Ecto neural progenitor cell (in vitro differentiated cells): ENCODE measurements at regions not wholly inside any gene's neighbourhood (a gene's known extent, or its start where the extent isn't known, plus 50 kb on each side); places are given as distances from the start of the nearest gene placed in this dataset.
"Not testable (repeated sequence)": the region's sequence is repeated elsewhere in the genome, so short reads cannot be mapped to it uniquely, and the experiment has no call there.

ENCODE experiments used
- DNase-seq: peaks from one replicate; pipeline ENCODE4 v3.0.0-alpha.2; 2018; ENCODE audit warnings: low spot score

DNA sequence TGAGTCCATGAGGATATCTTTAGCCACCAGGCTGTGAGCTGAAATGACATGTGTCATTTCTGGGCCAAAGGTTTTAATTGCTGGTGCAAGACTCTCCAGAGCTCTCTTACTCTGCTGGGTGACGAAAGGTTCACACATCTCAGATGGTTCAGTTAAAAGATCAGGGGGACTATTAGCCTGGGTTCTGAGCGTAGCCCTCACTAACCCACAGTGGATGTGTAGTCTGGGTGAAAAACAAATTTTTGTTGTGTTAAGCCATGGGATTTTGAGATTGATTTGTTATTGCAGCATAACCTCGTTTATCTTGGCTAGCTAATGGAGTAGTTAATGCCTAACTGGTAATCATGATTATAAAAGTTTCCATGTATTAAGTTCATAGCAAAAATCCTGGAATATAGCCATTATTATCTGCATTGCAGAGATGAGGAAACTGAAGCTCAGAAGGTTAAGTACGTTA is 251.5 kb downstream of the RMST start:
- no peak for DNase-seq

DNA sequence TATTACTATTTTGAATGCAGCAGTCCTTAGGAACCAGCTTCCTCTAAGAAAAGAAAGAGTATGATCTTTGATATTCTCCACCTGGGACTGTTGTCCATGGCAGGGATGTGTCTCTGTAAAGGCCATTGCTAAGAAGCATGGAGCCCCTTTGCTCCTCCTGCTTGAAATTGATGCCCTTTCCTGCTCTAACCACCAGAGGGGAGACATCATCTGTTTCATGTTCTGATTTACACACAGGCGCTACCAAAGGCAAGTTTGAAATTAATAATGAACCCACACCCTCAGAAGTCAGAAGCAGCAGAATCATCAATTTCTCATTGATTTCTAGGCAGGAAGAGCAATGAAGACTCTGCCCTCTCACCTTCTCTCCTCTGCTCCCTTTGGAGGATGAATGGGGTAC is 253.8 kb downstream of the RMST start:
- no peak for DNase-seq

- not testable (repeated sequence) for DNase-seq
These were observed 261.2 kb downstream of the RMST start for GRCh38 chr12:97723801-97724200.

DNA sequence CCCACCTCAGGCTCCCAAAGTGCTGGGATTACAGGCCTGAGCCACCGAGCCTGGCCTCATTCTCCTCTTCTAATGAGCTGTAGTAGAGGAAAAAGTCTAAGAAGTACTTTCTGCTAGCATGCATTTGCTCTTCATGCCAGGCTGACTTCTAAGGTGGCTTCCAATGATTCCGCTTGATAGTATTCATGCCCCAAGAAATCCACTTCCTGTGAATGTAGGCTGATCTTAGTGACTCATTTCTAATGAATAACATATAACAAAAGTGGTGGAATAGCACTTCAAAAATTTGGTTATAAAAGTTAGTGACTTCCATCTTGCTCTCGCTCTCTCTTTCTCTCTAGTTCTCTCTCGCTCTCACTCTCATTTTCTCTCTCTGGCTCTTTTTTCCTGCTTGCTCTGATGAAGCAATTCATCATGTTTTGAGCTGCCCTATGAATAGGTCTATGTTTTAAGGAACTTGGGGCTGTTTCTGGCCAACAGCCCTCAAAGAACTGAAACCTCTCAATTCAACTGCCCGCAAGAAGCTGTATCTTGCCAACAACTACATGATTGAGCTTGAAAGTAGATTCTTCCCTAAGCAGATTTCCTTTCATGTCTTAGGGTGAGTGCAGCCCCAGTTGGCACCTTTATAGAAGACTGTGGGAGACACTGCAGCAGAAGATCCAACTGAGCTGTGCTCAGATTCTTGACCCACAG is 282.9 kb downstream of the RMST start:
- no peak for DNase-seq

DNA sequence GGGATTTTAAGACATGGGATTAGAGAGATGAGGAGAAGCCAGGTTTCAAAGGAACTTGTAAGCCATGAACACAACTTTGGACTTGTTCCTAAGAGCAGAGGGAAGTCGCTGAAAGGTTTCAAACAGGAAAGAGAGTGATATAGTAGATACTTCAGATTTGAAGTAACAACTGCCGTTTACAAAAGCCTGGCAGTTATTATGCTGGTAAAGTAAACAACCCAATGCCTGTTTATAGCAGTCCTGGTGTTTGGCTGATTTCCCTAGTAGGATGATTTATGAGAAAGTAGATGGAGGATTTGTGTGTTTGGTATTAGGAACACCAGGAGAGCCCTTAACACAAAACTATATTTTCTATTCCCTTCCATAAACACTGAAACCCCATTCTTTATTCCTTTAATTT is 285.7 kb downstream of the RMST start:
- DNase-seq = no peak

- DNase-seq = no peak
These were observed 289.1 kb downstream of the RMST start for GRCh38 chr12:97751704-97752103.

DNA sequence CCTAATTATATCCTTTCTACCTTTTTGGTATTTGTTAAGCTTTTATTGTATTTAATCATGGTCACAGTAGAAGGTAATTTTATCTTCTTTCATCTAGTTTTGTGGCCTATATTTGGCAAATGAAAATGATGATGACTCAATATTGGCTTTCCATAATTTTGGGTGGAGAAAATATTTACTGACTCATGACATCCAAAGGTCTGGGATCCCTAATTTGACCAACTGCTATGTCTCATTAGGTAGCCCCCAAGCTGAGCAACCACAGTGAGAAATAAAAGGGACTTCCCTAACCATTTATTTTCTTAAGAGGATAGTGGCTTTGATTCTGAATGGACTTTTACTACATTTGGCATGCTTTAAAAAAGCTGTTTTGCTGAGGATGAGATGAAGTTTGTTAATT is 289.5 kb downstream of the RMST start:
- DNase-seq = no peak

DNA sequence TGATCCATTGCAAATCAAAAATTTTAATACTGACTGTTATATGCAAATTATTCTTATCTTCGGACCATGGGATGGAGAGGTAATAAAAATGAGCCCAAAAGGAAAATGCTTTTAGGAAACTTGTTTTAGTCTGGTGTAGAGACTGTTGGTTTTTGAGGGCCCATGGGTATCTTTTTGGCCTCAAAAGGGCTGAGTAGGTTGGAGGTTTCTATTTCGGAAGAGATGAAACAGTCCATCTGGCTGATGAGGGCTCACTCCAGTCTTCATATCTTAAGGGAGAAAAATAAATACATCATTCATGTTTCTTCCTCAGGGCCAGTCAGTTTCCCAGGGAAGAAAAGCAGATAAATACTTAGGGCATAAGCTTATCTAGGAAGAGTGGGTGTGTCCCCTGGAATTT is 290.7 kb downstream of the RMST start:
- DNase-seq = no peak

DNA sequence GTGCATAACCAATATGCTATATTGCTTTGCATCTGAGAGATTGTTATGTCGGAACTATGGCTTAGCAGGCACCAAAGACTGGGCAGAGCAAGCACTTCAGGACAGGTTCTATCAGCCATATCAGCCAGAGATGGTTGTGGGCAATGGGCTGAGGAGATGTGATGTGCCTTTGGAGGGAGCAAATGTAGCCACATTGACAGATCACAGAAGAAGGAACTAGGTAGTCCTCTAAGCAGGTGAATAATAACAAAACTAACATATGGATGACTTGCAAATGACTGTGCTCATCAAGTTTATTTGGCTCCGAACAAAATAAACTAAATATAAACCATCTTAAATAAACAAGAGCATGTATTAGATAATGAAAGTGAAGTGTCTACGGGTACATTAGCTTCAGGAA is 291.7 kb downstream of the RMST start:
- DNase-seq = no peak

DNA sequence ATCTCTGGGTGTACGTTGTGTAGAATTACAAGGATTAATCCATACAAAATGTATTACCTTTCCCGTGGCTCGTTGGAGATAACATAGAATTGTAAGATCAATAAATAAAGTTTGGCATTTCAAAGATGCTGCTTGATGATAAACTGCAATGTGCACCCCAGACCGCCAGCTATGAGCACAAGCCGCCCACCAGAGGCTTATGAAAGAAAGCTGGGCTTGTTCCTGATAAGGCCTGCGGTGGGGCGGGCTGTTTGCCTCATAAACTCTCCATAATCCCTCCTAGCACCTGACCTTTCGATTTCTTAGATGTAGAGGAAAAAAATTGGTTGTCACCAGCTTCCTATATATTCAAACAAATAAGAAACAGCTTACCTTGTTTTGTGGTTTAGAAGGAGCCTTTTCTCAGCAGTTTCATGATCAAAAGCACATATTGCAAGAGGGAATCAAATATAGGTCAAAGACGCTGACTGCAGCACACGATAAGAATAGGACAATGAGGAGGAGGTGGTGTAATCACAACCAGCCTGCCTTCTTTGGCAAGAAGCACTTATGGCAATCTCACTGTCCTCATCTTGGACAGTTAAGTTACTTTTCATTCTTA is 293.6 kb downstream of the RMST start:
- DNase-seq = no peak

GRCh38 chr12:97756741-97757140 is 294.1 kb downstream of the RMST start:
- DNase-seq = no peak

DNA sequence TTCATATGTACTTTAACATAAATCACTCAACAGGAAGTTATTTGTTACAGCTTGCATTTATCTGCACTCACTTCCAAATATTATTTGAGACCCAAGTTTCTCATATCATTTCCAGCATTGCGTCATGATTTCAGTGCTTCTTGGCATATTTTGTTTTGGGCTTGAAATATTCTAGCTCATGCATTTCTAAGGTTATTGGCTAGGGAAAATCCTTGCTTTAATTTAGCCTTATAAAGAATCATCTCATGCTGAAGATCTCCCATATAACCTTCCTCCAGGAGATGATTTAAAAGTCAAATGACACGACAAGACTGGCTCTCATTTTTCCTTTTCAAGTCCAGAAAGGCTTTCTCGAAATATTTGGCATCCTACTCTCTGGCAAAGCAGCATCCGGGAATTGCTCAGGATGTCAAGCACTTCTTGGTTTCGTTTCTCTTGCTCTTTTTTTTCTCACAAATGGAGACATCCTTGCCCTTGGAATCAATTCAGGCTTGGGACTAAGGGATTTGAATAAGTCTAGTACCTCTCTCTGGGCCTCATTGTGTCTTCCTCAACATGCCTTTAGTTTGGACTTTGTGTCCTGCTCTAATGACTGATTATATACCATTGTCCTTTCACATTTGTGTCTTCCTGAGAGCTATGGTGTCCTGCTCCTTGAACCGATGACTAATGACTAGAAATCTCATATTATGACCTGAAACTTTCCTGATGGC is 295.0 kb downstream of the RMST start:
- DNase-seq = no peak

DNA sequence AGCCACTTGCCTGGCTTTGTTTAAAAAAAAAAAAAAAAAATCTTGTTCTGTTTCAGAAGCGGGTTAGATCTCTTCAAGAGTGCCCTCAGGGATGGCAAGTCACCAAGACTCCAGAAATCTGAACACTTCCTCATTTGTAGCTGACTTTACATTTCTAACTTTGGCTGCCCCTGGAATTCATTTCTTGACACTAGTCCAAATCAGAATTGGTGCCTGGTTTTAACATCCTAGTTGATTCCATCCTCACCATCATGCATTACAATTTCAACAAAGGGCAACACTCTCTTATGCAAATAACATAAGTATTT is 295.5 kb downstream of the RMST start:
- no peak for DNase-seq

DNA sequence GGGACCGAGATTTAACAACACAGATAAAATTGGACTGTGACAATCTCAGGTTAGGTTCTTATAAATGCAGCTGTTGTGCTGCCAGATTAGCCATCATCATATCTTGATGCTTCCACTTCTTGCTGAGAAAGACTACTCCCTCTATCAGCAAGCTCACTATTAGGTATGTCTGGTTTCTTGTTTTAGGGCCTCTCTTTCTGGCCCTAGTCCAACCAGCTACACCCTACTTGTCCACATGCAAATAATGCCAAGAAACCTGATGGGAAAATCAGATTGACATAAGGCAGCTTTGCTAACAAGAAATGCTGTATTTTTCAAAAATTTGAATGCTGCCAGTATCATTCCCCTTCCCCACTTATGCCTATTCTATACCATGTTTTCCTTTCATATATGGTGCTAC is 296.0 kb downstream of the RMST start:
- no peak for DNase-seq

GRCh38 chr12:97760601-97761000 is 298.0 kb downstream of the RMST start:
- no peak for DNase-seq

DNA sequence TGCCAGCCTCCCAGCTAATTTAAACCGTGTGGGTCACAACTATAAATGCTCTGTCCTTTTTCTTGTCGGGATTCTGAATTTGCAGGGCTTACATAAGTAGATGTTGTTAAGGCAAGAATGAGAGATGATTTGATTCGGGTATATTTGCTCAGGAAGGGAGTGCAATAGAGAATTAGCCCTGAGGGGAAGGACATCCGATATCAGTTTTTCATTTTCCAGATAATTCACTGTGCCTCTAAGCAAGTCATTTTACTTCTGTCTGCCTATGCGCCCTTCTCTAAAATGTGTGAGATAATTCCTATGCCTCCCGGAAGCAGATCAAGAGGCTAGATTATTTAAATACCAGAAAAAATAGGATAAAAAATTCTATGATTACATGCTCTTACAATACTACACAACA is 300.5 kb downstream of the RMST start:
- no peak for DNase-seq

DNA sequence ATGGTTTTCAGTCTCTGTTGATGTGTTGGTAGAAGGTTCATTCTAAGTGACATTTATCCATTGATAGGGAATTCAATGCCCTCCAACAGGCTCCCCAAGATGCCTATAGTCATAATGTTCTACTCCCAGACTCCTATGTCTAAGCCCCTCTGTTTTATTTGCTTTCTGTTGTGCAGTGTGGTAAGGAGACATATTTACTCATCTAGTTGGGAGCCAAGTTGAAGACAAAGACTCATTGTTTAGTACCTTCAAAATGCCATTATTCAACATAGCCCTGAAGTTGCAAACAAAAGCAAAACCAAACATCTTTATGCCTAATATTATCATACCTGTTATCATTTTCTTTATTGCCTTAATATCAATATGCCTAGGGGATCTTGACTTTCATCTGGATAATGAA is 302.1 kb downstream of the RMST start:
- DNase-seq = no peak

DNA sequence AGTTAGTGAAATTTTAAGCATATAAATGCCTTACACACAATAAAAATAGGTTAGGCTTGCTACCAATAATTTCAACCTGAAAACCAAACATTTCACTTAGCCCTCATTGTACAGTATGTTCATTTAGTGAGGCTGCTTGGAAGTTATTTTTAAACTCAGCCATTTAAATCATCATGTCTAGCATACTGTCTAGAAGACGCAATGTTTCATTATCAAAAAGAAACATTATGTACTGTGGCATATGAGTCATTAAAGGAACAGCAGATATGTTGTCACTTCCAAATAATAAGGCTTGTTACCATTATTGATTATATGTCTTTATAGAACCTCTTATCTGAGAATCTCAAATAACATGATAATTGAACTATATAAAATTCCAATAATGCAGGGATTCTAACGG is 304.7 kb downstream of the RMST start:
- DNase-seq = no peak

GRCh38 chr12:97778111-97778510 is 315.5 kb downstream of the RMST start:
- no peak for DNase-seq

DNA sequence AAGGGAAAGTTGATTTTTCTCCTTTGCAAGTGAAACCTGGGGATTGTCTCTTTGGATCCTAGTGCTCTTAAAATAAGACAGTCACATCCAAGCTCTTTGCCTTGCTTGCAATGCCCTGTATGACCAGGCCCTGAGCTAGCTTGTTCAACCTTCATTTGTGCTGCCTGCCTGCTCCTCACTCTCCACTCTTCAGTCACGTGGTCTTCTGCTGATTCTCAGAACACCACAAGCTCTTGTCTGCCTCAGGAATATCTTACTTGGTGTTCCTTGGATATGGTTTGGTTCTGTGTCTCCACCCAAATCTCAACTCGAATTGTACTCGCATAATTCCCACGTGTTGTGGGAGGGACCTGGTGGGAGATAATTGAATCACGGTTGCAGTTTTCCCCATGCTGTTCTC is 318.7 kb downstream of the RMST start:
- no peak for DNase-seq

- no peak for DNase-seq
These were observed 322.3 kb downstream of the RMST start for GRCh38 chr12:97784904-97785303.

DNA sequence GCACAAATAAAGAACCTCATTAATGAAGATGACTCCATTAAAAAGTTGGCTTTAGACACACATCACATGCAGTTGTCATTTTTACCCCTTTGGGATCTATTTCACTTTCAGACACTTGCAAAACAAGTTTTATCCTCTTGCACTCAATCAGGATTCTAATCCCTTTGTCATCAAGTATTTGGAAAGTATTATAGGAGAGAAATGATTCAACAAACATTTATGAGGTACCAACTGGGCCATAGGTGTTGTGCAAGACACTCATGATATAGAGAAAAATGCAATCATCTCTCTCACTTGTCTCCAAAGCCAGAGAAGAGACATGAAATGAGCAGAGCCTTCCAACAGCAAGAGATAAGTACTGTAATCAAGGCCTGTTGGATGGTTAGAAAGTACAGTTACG is 327.7 kb downstream of the RMST start:
- DNase-seq = no peak

- DNase-seq = no peak
These were observed 334.9 kb downstream of the RMST start for GRCh38 chr12:97797473-97797872.

DNA sequence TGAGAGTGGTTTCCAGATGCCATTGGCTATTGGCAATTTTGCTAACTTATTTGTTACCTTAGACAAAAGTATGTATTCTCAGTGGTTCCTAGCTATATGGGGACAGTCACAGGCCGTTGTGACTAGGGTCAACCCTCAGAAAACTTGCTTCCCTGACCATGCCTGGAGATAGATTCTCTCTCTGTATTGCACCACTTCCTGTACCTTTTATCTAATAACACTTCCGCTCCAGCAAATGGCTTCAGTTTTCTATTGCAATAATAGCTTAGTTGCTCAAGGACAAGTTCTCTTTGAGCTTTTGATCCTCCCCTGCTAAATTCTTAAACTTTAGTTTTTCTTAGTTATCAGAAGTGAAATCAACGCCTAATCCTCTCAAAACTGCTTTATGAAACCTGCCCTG is 338.0 kb downstream of the RMST start:
- DNase-seq = no peak
